DOHH2 (cell line): ENCODE measurements at regions not wholly inside any gene's neighbourhood (a gene's known extent, or its start where the extent isn't known, plus 50 kb on each side); places are given as distances from the start of the nearest gene placed in this dataset.

Source experiments
- H3F3A ChIP-seq: fragments of 200-600 bp; sonication (generic), shearing (Covaris generic); 2 replicates; pipeline ENCODE4 v1.6.0; 2016; ENCODE audit warnings: antibody characterized with exemption, mild to moderate bottlenecking; ENCODE audit not compliant: control insufficient read depth, insufficient read depth
- H3K27ac ChIP-seq: fragments of 200-600 bp; sonication (generic); 2 replicates; pipeline ENCODE4 v1.5.1; 2014; ENCODE audit warnings: low read depth, mild to moderate bottlenecking, low read length, moderate library complexity
- H3K27me3 ChIP-seq: fragments of 200-600 bp; sonication (generic); 2 replicates; pipeline ENCODE4 v1.6.1; 2014; ENCODE audit warnings: mild to moderate bottlenecking, low read length, mixed read lengths; ENCODE audit not compliant: control insufficient read depth
- H3K36me3 ChIP-seq: fragments of 200-600 bp; sonication (generic); 2 replicates; pipeline ENCODE4 v1.6.1; 2014; ENCODE audit warnings: mild to moderate bottlenecking, low read length, moderate library complexity, mixed read lengths; ENCODE audit not compliant: control insufficient read depth
- H3K4me1 ChIP-seq: fragments of 200-600 bp; sonication (generic); 2 replicates; pipeline ENCODE4 v1.6.1; 2014; ENCODE audit warnings: mild to moderate bottlenecking, low read length, mixed read lengths; ENCODE audit not compliant: control insufficient read depth
- H3K4me2 ChIP-seq: fragments of 200-600 bp; sonication (generic); 2 replicates; pipeline ENCODE4 v1.6.0; 2014; ENCODE audit warnings: mild to moderate bottlenecking, low read length, moderate library complexity
- H3K4me3 ChIP-seq: fragments of 200-600 bp; sonication (generic); 2 replicates; pipeline ENCODE4 v1.5.1; 2014; ENCODE audit warnings: mild to moderate bottlenecking, low read length, mixed read lengths
- H3K79me2 ChIP-seq: fragments of 200-600 bp; sonication (generic); 2 replicates; pipeline ENCODE4 v1.6.1; 2014; ENCODE audit warnings: mild to moderate bottlenecking, low read length, mixed read lengths; ENCODE audit not compliant: control insufficient read depth
- H3K9me2 ChIP-seq: fragments of 200-600 bp; sonication (generic); replicated peaks from 2 replicates; pipeline ENCODE4 v1.6.1; 2014; ENCODE audit warnings: mild to moderate bottlenecking, low read length, mixed read lengths; ENCODE audit not compliant: control insufficient read depth
- H3K9me3 ChIP-seq: fragments of 200-600 bp; sonication (generic); 2 replicates; pipeline ENCODE4 v1.6.1; 2014; ENCODE audit warnings: antibody characterized with exemption, low read length, mixed read lengths; ENCODE audit not compliant: control insufficient read depth, insufficient read depth
- H4K20me1 ChIP-seq: fragments of 200-600 bp; sonication (generic); 2 replicates; pipeline ENCODE4 v1.6.0; 2014; ENCODE audit warnings: low read depth, mild to moderate bottlenecking, antibody characterized with exemption, low read length, moderate library complexity; ENCODE audit not compliant: control insufficient read depth, insufficient read depth
- CTCF ChIP-seq: fragments of 200-600 bp; sonication (generic); IDR thresholded peaks from one replicate; pipeline ENCODE4 v1.5.1; 2014; ENCODE audit warnings: antibody characterized with exemption, mild to moderate bottlenecking, low read depth, low read length; ENCODE audit not compliant: poor library complexity, severe bottlenecking
- EZH2phosphoT487 ChIP-seq: fragments of 200-600 bp; sonication (generic); IDR thresholded peaks from 2 replicates; pipeline ENCODE4 v1.6.1; 2017; ENCODE audit warnings: borderline replicate concordance, mild to moderate bottlenecking, antibody characterized with exemption, low read length, moderate library complexity, mixed read lengths

DNA sequence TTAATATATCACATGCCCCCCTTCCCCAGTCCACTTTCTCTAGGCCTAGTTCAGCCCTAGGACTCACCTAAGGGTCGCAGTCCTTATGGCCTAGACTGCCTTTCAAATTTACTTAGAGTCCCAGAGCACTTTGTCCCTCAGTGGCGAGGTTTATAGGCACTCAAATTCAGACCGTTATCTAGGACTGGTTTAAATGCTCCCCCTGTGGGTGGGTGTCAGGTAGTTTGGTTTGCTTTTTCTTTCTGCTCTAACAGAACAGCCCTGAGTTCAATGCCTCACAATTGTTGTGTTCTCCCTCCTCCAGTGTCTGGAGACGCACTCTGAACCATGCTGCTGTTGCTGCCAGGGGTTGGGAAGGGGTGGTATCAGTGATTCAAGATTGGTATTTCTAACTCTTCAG is 317.1 kb downstream of the MAT2B start:
- Histone ChIP-seq H3K36me3 (no peaks in the 10 kb centered on the region), H3K27ac (no peak overlapping the region), H3K4me2 (no peak overlapping the region), H3K9me2 (no peaks in the 10 kb centered on the region), H3F3A (no peaks in the 10 kb centered on the region), H3K4me1 (no peaks in the 10 kb centered on the region), H4K20me1 (no peaks in the 10 kb centered on the region), H3K27me3 (no peaks in the 10 kb centered on the region), H3K9me3 (no peaks in the 10 kb centered on the region), H3K4me3 (no peak overlapping the region), H3K79me2 (no peaks in the 10 kb centered on the region)
- no peak for TF ChIP-seq CTCF
- TF ChIP-seq EZH2phosphoT487, result no peak

- Histone ChIP-seq H3K9me3 (no peaks in the 10 kb centered on the region), H4K20me1 (no peaks in the 10 kb centered on the region), H3K4me3 (no peak overlapping the region), H3K36me3 (no peaks in the 10 kb centered on the region), H3F3A (no peaks in the 10 kb centered on the region), H3K27me3 (no peaks in the 10 kb centered on the region), H3K9me2 (no peaks in the 10 kb centered on the region), H3K79me2 (no peaks in the 10 kb centered on the region), H3K27ac (no peak overlapping the region), H3K4me1 (no peaks in the 10 kb centered on the region), H3K4me2 (no peak overlapping the region)
- TF ChIP-seq EZH2phosphoT487, result no peak
- TF ChIP-seq CTCF, result no peak
These were observed 320.2 kb downstream of the MAT2B start for GRCh38 chr5:163825661-163826060.

GRCh38 chr5:163826201-163826600 is 320.8 kb downstream of the MAT2B start:
- H3K27me3 ChIP-seq, result no peaks in the 10 kb centered on the region
- H3K4me1 ChIP-seq, result no peaks in the 10 kb centered on the region
- TF ChIP-seq EZH2phosphoT487, result no peak
- TF ChIP-seq CTCF, result no peak
- H3F3A ChIP-seq, result no peaks in the 10 kb centered on the region
- H3K27ac ChIP-seq, result no peak overlapping the region
- H3K4me3 ChIP-seq, result no peak overlapping the region
- H3K9me2 ChIP-seq, result no peaks in the 10 kb centered on the region
- H4K20me1 ChIP-seq, result no peaks in the 10 kb centered on the region
- no peak overlapping the region for H3K4me2 ChIP-seq
- no peaks in the 10 kb centered on the region for H3K79me2 ChIP-seq
- no peaks in the 10 kb centered on the region for H3K36me3 ChIP-seq
- no peaks in the 10 kb centered on the region for H3K9me3 ChIP-seq

- Histone ChIP-seq H3F3A (no peaks in the 10 kb centered on the region), H4K20me1 (no peaks in the 10 kb centered on the region), H3K4me2 (no peak overlapping the region), H3K4me1 (no peaks in the 10 kb centered on the region), H3K36me3 (no peaks in the 10 kb centered on the region), H3K27ac (no peak overlapping the region), H3K79me2 (no peaks in the 10 kb centered on the region), H3K9me2 (no peaks in the 10 kb centered on the region), H3K4me3 (no peak overlapping the region), H3K9me3 (no peaks in the 10 kb centered on the region), H3K27me3 (peaks cover 10% of the 10 kb centered on the region)
- TF ChIP-seq EZH2phosphoT487 (no peak), CTCF (no peak)
These were observed 326.7 kb downstream of the MAT2B start for GRCh38 chr5:163832155-163832554.
